ENCODE measurements at regions not wholly inside any gene's neighbourhood (a gene's known extent, or its start where the extent isn't known, plus 50 kb on each side); places are given as distances from the start of the nearest gene placed in this dataset.
"Not testable (repeated sequence)": the region's sequence is repeated elsewhere in the genome, so short reads cannot be mapped to it uniquely, and the experiment has no call there.

- no peak for DNase-seq (ENCODE audit: low spot score)
Measured at GRCh38 chr3:69647511-69648110, 91.7 kb upstream of the MITF start.

GRCh38 chr3:69647081-69647480, 92.2 kb upstream of the MITF start:
- DNase-seq (ENCODE audit: low spot score) = no peak

- DNase-seq (ENCODE audit: low spot score) = no peak
Measured at GRCh38 chr3:69646287-69647067, 92.8 kb upstream of the MITF start.

- no peak for DNase-seq (ENCODE audit: low spot score)
Measured at GRCh38 chr3:69642606-69643005, 96.7 kb upstream of the MITF start.

GRCh38 chr3:69639851-69640250, 99.4 kb upstream of the MITF start:
- no peak for DNase-seq (ENCODE audit: low spot score)

GRCh38 chr3:69628951-69629350, 110.3 kb upstream of the MITF start:
- DNase-seq (ENCODE audit: low spot score) = no peak

- DNase-seq (ENCODE audit: low spot score) = no peak
Measured at GRCh38 chr3:69613286-69613685, 126.0 kb upstream of the MITF start.

GRCh38 chr3:69612791-69613190, 126.5 kb upstream of the MITF start:
- no peak for DNase-seq (ENCODE audit: low spot score)

- not testable (repeated sequence) for DNase-seq (ENCODE audit: low spot score)
Measured at GRCh38 chr3:69609566-69609965, 129.7 kb upstream of the MITF start.

GRCh38 chr3:69607466-69608305, 131.6 kb upstream of the MITF start:
- no peak for DNase-seq (ENCODE audit: low spot score)

GRCh38 chr3:69605867-69606266, 133.4 kb upstream of the MITF start:
- no peak for DNase-seq (ENCODE audit: low spot score)

- DNase-seq (ENCODE audit: low spot score) = no peak
Measured at GRCh38 chr3:69604735-69605450, 134.4 kb upstream of the MITF start.

GRCh38 chr3:69602112-69602511, 137.2 kb upstream of the MITF start:
- DNase-seq (ENCODE audit: low spot score) = no peak

- DNase-seq (ENCODE audit: low spot score) = no peak
Measured at GRCh38 chr3:69594286-69594685, 145.0 kb upstream of the MITF start.

GRCh38 chr3:69591164-69591736, 148.0 kb upstream of the MITF start:
- no peak for DNase-seq (ENCODE audit: low spot score)

GRCh38 chr3:69590111-69590510, 149.2 kb upstream of the MITF start:
- no peak for DNase-seq (ENCODE audit: low spot score)

GRCh38 chr3:69588170-69588569, 151.1 kb upstream of the MITF start:
- DNase-seq (ENCODE audit: low spot score) = no peak

GRCh38 chr3:69585472-69585871, 153.8 kb upstream of the MITF start:
- DNase-seq (ENCODE audit: low spot score) = no peak

- no peak for DNase-seq (ENCODE audit: low spot score)
Measured at GRCh38 chr3:69582044-69582443, 157.2 kb upstream of the MITF start.

- no peak for DNase-seq (ENCODE audit: low spot score)
Measured at GRCh38 chr3:69579306-69580041, 159.8 kb upstream of the MITF start.

GRCh38 chr3:69569520-69569919, 169.7 kb upstream of the MITF start:
- no peak for DNase-seq (ENCODE audit: low spot score)

All from iPS-NIHi11 (cell line).